ENCODE measurements at regions not wholly inside any gene's neighbourhood (a gene's known extent, or its start where the extent isn't known, plus 50 kb on each side); places are given as distances from the start of the nearest gene placed in this dataset.

DNA sequence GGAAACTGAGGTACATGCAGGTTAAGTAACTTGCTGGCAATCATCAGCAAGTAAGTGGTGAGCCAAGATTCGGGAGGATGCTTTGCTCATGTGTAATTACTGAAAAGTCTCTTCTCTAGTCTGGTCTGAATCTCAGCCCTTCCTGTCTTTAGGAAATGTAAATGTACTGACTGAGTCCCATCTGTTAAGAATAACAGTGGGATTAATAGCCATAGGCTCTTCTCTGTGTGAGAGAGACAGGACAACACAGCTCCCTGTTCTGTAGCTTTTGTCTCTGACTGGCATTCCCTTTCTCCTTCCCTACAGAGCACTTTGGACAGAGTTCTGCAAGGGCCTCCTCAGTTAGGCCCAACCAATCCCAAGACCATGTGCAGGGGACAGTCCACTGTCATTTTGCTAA is 131.3 kb upstream of the OGFRL1 start:
- TF ChIP-seq, protein P1, sequence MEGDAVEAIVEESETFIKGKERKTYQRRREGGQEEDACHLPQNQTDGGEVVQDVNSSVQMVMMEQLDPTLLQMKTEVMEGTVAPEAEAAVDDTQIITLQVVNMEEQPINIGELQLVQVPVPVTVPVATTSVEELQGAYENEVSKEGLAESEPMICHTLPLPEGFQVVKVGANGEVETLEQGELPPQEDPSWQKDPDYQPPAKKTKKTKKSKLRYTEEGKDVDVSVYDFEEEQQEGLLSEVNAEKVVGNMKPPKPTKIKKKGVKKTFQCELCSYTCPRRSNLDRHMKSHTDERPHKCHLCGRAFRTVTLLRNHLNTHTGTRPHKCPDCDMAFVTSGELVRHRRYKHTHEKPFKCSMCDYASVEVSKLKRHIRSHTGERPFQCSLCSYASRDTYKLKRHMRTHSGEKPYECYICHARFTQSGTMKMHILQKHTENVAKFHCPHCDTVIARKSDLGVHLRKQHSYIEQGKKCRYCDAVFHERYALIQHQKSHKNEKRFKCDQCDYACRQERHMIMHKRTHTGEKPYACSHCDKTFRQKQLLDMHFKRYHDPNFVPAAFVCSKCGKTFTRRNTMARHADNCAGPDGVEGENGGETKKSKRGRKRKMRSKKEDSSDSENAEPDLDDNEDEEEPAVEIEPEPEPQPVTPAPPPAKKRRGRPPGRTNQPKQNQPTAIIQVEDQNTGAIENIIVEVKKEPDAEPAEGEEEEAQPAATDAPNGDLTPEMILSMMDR (IDR thresholded peaks at IDR 0.05; ENCODE audit: insufficient read depth, low read length) = no peak
- no peak for TF ChIP-seq POLR2AphosphoS5 (IDR thresholded peaks at IDR 0.05; ENCODE audit: low read depth)

Measured in HL-60 (cell line).